ENCODE measurements at regions not wholly inside any gene's neighbourhood (a gene's known extent, or its start where the extent isn't known, plus 50 kb on each side); places are given as distances from the start of the nearest gene placed in this dataset.

- H3K27ac Mint-ChIP-seq: no peak overlapping the region
- TF ChIP-seq CTCF (IDR thresholded peaks at IDR 0.05): no peak
- no peaks in the 10 kb centered on the region for H3K9me3 Mint-ChIP-seq
- ChIA-PET CTCF (no interaction called here), POLR2A (no interaction called here)
- H3K4me3 Mint-ChIP-seq: no peak overlapping the region
- H3K36me3 Mint-ChIP-seq (ENCODE audit: low read depth): no peaks in the 10 kb centered on the region
- ATAC-seq (no peak), DNase-seq (no peak)
- H3K4me1 Mint-ChIP-seq (ENCODE audit: low read depth): no peaks in the 10 kb centered on the region
- no peaks in the 10 kb centered on the region for H3K27me3 Mint-ChIP-seq
- intact Hi-C loops (cut with micrococcal nuclease): no loop called here
These were observed 126.4 kb upstream of the PLEKHA5 start for GRCh38 chr12:19003141-19003540.

- CTCF ChIA-PET: no interaction called here
- H3K9me3 Mint-ChIP-seq: no peaks in the 10 kb centered on the region
- no peak for DNase-seq
- H3K27ac Mint-ChIP-seq: no peak overlapping the region
- no peak for ATAC-seq
- H3K4me3 Mint-ChIP-seq: no peak overlapping the region
- no peaks in the 10 kb centered on the region for H3K27me3 Mint-ChIP-seq
- POLR2A ChIA-PET: no interaction called here
- H3K36me3 Mint-ChIP-seq (ENCODE audit: low read depth): no peaks in the 10 kb centered on the region
- no peak for TF ChIP-seq CTCF (IDR thresholded peaks at IDR 0.05)
- H3K4me1 Mint-ChIP-seq (ENCODE audit: low read depth): no peaks in the 10 kb centered on the region
- intact Hi-C loops (cut with micrococcal nuclease): no loop called here
These were observed 125.4 kb upstream of the PLEKHA5 start for GRCh38 chr12:19003987-19004619.

GRCh38 chr12:19005257-19005801, 124.2 kb upstream of the PLEKHA5 start:
- Mint-ChIP-seq H3K4me1 (ENCODE audit: low read depth) (no peaks in the 10 kb centered on the region), H3K4me3 (no peak overlapping the region), H3K36me3 (ENCODE audit: low read depth) (no peaks in the 10 kb centered on the region), H3K27ac (no peak overlapping the region), H3K9me3 (no peaks in the 10 kb centered on the region), H3K27me3 (no peaks in the 10 kb centered on the region)
- intact Hi-C loops (cut with micrococcal nuclease): no loop called here
- CTCF ChIA-PET: no interaction called here
- ATAC-seq: no peak
- no peak for DNase-seq
- TF ChIP-seq CTCF (IDR thresholded peaks at IDR 0.05): no peak
- POLR2A ChIA-PET: no interaction called here

- Mint-ChIP-seq H3K27me3 (no peaks in the 10 kb centered on the region), H3K27ac (no peak overlapping the region), H3K9me3 (no peaks in the 10 kb centered on the region), H3K4me3 (no peak overlapping the region), H3K4me1 (ENCODE audit: low read depth) (no peaks in the 10 kb centered on the region), H3K36me3 (ENCODE audit: low read depth) (no peaks in the 10 kb centered on the region)
- no peak for ATAC-seq
- no peak for DNase-seq
- TF ChIP-seq CTCF (IDR thresholded peaks at IDR 0.05): no peak
- intact Hi-C loops (cut with micrococcal nuclease): no loop called here
- CTCF ChIA-PET: interaction anchor here (0.9 kb wide), 1 partner anchor 11 kb away, joined by 3 read pairs; no protein-coding TSS in a partner anchor
- POLR2A ChIA-PET: no interaction called here
These were observed 122.9 kb upstream of the PLEKHA5 start for GRCh38 chr12:19006626-19007137.

GRCh38 chr12:19008102-19008501, 121.4 kb upstream of the PLEKHA5 start:
- TF ChIP-seq CTCF (IDR thresholded peaks at IDR 0.05): no peak
- no peak for DNase-seq
- Mint-ChIP-seq H3K36me3 (ENCODE audit: low read depth) (no peaks in the 10 kb centered on the region), H3K27me3 (no peaks in the 10 kb centered on the region), H3K9me3 (no peaks in the 10 kb centered on the region), H3K27ac (no peak overlapping the region), H3K4me1 (ENCODE audit: low read depth) (no peaks in the 10 kb centered on the region), H3K4me3 (no peak overlapping the region)
- CTCF ChIA-PET: no interaction called here
- intact Hi-C loops (cut with micrococcal nuclease): no loop called here
- POLR2A ChIA-PET: no interaction called here
- ATAC-seq: no peak

Data from activated CD8-positive, alpha-beta T cell treated with anti-CD3 and anti-CD28 coated beads for 36 hours (primary cell).